ENCODE measurements at regions not wholly inside any gene's neighbourhood (a gene's known extent, or its start where the extent isn't known, plus 50 kb on each side); places are given as distances from the start of the nearest gene placed in this dataset.

DNA sequence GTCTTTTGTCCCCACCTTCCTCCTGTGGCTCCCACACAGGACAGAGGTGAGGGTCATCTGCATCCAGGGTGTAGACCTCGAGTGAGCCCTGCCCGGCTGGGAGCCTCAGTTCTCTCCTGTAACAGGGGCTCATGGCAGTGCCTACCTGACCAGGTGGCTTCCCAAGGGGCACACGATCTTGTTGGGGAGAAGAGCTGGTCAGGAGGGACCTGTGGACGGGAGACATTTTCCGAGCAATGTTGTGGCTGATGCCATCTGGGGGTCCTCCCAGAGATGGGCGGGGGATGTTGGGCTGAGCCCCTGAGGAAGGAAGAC lies 51.9 kb downstream of the CEBPB start:
- DNase-seq, result no peak
- intact Hi-C loops (cut with DNase I), result no loop called here
- ATAC-seq, result no peak

DNA sequence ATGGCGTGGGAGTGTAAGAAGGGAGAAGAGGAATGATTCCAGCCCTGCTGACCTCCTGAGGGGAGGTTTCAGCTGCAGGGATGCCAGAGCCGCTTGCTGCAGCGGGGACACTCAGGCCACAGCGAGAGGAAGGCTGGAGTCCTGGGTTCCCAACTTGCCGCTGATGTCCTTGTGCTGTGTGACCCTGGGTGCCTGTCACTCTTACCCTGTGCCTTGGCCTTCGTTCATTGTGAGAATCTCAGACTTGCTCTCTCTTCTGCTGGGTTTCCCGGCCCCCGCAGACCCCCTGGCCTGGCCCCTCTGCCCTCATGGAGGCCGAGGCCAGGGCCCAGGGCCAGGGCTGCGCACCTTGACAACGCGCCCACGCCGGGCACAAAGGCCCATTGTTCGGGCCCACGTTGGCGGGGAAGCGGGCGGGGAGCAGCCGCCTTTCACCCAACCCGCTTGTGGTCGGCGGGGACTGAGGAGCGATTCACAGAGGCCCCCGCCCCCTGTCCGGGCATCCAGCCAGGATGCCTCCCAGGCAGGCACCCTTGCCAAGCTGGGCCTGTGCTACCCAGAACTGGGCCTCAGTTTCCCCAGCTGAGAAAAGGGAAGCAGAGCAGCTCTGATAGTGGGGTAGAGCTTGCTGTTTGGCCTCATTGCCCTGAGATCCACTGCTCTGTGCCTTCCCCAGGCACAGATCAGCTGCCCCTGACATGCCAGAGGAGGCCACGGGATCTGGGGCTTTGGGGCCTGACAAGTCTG lies 52.4 kb downstream of the CEBPB start:
- peak in 1 of 2 donors; percentile 16 for ATAC-seq
- no peak for DNase-seq
- intact Hi-C loops (cut with DNase I), result no loop called here

DNA sequence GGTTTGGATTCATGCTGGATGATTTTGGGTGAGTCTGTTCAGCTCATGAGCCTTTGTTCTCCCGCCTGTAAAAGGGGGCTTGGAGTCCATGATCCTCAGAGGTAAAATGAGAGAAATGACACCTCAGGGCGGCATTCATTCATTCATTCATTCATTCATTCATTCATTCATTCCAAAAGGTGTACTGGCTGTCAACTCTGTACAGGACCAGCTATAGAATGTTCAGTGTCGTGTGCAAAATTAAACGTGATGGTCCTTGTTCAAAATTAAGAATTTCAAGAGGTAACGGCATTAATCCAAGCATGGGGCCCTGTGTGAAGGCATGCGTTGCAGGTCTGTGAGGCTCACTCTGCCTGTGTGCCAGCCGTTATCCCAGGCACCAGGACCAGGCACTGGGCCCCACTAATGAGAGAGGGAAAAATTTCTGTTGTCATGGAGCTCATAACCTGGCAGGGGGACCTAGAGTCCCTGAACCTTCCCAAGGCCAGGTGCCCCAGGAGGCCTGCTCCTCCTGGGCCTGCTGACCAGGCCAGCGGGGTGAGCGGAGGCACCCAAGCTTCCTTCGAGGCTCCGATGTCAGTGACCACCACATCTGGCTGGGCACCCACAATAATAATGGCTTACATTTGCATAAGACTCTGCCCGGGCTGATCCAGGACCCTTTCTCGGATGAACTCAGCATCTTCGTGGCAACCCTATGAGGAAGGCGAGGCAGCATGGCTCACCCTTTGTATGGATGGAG lies 53.2 kb downstream of the CEBPB start:
- no peak for DNase-seq
- intact Hi-C loops (cut with DNase I), result no loop called here

DNA sequence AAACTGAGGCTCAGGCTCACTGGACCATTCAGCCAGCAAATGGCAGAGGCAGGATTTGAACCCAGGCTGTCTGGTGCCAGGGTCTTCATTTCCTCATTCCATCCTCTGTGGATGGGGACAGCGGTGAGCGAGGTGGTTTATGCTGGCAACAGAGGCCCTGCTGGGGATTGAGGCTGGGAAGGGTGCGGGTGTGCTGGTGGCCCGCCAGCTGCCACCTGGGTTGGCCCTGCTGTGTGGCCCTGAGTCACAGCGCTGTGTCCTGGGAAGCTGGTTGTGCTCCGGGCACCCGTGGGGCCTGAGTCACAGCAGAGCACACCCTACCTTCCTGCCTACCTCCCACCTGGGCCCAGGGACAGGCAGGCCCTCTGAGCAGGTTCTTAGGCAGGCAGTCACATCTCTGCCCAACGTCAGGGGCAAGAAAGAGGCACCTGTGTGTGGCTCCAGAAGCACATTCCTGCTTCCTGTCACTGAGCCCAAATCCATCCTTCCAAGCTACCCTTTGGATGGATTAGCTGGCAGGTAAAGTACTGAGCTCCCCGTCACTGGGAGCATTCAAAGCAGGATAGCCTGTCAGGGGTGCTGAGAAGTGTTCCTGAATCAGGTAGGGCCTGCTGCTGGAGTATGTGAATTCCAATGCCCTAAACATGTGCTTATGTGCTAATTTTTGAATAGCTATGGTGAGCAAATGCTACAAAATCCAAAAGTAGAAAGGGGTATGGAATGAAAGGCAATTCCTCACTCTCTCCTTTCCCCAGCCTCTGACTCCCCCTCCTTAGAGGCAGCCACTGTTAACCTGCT lies 53.9 kb downstream of the CEBPB start:
- intact Hi-C loops (cut with DNase I), result no loop called here

More for the DNA sequence above, 53.2 kb downstream of the CEBPB start:
- no peak for ATAC-seq

DNA sequence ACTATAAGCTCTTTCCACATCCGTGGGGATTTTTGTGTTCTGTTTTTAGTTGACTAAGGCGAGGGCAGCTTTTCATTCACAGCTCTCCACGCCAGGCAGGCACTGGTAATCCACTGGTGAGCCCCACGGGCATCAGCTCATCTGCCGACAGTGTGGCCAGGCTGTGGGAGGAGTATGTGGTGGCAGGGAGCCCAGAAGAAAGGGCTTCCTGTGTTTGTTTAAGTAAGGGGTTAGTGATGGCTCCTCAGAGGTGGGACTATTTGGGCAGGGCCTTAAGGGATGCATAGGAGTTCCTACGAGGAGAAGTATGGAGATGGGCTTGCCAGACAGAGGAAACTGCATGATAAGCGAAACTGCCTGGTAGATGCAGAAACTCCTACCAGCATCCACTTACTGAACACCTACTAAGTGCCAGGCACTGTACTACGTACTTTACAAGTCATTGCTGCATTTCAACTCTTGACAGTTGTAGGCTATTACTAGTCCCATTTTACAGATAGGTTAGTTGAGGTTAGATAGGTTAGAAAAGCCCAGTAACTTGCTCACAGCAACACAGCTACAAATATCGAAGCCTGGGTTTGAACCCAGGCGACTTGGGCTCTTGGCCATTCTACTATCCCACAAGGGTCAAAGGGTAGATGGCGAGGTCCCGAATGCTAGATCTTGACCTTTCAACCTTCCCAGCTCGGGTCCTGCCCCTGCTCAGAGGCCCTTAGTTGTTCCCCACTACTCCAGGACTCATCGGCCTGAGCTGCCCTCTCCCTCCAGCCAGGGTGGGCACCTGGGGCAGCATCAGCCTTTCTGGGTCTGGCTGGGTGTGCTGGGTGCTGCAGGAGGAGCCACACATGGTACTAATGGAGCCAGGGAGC lies 55.1 kb downstream of the CEBPB start:
- ATAC-seq (peak in 1 of 2 donors; percentile 35), DNase-seq (no peak)
- intact Hi-C loops (cut with DNase I), result no loop called here

More for the DNA sequence above, 53.9 kb downstream of the CEBPB start:
- DNase-seq (no peak), ATAC-seq (no peak)

DNA sequence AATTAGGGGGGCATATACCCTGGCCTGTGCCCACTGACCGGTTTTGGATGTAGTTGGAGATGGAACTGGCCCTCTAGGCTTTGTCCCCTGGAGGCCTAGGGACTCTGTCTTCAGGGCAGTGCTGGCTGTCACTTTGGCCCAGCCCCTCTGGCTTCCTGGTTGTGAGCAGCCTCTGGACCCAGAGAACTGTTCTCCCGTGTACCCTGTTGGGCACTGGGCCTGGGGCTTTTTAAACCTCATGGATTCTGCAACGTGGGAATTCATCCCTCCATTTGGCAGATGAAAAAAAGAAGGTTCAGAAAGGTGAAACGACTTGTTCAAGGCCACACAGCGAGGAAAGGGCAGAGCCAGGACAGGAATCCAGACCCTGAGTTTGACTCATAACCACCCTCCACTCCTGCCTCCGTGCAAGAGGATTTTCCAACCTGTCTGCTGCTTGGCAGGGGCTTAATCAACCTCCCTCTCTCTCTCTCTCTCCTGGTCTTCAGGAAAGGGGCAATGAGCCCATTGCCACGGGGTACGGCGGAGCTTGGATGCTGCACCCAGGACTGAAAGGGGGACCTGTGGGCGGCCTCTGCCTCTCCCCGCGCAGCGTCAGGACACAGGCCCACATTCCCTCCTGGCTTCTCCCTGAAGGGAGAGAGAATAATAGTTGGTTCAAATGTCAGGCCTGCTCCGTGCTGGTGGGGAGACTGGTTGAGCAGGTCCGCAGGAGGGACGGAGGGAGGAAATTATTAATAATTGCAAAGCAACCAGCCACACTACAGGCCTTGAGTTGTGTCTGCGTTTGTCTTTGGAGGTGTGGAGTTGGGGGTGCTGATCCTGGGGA lies 56.0 kb downstream of the CEBPB start:
- DNase-seq, result no peak
- ATAC-seq, result no peak
- intact Hi-C loops (cut with DNase I), result no loop called here

DNA sequence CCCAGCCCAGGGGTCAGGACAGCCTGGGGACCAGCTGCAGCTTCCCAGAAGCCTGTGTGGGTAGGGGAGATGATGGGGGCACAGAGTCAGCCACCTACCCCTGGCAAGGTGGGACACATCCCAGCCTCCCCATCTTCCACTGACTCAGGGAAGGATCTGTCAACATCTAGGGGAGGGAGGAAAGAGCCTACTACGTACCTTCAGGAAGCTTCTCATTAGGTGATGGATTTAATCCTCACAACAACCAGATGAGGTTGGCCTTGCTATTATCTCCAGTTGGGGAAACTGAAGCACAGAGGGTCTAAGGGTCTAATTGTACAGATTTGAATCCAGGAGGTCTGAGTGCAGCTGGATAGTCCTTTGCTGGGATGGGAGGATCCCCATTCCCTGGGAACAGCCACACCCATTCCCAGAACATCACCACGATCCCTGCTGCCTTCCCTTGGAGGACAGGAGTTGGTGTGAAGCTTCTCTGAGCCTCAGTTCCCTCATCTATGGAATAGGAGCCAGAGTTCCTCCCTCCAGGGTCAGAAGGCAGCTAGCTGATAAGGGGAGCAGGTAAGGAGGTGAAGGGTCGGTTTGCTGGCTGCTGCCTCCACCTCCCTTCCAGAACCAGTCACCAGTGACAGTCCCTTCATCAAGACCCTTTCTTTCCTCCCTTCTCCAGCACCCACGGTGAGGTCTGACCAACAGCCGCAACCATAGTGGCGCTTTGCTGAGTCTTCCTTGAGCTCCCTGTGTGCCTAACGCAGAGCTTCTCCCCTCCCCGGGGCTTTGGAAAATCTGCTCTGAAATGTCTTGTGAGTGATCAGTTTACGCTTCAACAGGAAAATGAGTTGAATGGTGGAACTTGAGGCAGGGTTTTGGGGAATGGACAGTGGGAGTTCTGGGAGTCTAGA lies 56.8 kb downstream of the CEBPB start:
- ATAC-seq (no peak), DNase-seq (no peak)
- intact Hi-C loops (cut with DNase I), result no loop called here

DNA sequence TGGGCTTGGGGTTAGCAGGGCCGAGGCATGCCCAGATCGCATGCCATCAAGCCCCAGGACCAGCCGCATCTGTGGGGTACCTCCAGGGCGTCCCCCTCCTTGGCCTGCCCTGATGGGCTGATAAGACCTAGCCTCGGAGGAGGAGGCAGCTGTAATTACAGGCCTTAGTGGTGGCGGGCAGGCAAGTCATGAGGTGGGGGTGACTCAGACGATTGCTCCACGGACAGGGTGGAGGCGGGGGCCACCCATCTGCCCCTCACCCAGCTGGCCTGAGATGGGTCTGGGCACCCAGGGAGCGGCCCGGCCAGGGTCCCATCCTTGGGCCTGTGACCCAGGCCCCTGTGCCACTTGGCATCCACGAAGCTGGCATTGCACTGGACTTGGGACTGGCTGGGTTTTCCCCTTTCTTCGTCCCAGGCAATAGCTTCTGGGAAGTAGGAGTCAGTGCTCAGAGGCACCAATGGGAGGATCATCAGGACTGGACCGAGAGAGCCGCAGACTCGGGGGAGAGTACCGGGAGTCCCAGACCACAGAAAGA lies 57.5 kb downstream of the CEBPB start:
- peak; percentile 6 to 86 for ATAC-seq
- no peak for DNase-seq
- intact Hi-C loops (cut with DNase I), result no loop called here

DNA sequence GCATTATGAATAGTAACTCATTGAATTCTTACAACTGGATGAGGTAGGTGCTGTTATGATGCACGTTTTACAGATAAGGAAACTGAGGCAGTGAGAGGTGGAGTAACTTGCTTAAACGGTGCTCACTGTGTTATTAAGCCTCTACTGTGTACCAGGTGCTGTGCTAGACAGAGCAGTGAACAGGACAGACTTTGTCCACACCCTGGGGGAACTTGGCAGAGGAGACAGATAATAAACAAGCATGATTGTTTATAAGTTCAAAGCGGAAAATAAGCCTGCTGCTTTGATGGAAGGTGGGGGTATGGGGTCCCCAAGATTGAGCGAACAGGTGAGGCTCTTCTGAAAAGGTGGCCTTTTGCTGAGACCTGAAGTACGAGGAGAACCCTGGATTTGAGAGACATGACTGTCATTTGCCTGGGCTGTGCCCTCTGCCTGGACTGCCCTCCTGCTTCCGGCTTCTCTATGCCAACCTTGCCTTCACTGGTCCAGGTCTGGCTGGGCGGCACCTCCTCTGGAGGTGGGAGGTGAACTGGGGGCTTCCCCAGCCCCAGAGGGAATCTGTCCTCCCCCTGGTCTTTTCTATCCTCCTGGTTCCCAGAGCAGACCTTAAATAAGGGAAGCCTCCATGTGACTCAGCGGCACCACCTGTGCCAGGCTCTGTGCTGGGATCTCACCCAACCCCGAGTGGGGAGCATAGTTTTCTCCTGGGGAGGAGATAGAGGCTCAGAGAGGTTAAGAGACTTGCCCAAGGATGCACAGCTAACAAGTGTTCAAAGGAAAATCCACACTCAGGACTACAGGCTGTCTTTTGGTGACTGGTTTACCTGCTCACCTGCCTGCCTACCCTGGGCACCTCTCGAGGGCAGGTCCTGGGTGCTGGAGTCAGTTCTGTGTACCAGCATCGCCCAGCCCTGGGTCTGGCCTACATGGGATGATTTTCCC lies 59.1 kb downstream of the CEBPB start:
- intact Hi-C loops (cut with DNase I), result no loop called here
- no peak for DNase-seq
- no peak for ATAC-seq

DNA sequence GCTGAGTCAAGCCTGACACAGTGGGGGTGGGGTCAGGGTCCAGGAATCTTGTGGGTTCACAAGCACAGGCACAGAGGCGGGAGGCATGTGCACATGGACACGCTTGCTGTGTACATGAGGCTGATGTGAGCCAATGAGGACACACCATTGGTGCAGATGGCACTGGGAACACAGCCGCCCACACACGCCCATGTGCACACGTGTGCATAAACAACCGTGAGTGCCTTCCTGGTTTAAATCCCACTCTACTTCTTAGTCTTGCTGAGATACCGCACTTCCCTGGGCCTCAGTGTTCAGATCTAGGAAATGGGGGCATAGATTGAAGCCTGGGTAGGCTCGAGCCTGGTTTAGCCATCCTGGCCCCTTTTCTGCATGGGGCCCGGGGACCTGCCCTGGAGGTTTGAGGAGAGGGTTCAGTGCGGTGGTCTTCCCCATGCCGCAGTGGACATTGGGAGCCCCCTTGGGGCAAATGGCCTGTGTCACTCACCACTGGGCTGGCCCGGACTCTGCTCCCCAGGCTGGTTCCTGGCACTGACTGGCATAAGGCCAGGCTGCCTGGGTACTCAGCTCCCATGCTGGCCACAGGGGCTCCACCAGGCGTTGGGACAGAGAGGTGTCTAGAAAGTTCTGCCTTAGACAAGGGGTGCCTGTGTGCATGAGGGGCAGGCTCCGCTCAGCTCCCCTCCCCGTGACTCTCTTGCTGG lies 60.2 kb downstream of the CEBPB start:
- no peak for DNase-seq
- intact Hi-C loops (cut with DNase I), result no loop called here
- no peak for ATAC-seq

DNA sequence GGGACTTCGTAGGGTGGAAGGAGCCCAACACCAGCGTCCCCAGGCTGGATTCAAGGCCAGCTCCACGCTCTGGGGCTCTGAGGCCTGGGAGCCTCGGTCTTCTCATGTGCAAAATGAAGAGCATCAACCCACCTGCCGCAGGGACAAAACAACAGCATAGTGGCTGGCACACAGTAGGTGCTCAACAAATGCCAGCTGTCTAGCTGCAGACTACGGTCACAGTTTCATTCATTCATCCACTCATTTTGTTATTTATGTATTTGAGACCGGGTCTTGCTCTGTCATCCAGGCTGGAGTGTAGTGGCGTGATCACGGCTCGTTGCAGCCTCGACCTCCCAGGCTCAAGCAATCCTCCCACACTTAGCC lies 60.7 kb downstream of the CEBPB start:
- DNase-seq (no peak), ATAC-seq (no peak)
- intact Hi-C loops (cut with DNase I), result no loop called here

DNA sequence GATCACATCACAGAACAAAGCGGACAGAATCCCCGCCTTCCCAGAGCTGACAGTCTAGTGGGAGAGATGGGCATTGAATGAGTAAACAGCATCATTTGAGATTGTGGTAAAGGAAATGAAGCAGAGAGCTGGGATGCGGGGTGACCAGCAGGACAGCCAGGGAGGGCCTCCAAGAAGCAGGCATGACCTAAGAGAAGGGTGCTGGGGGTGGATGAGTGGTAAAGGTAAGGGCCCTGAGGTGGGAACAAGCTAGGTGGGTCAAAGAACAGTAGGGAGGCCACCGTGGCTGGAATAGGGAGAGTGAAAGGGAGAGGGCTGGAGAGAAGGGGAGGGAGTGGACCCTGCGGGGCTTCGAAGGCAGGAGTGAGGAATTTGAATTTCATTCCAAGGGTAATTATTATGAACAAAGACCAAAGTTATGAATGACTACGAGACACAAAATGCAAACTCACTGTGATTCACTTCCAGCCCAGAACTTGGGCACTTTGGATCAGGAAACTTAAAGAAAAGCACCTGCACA lies 61.4 kb downstream of the CEBPB start:
- DNase-seq, result no peak

DNA sequence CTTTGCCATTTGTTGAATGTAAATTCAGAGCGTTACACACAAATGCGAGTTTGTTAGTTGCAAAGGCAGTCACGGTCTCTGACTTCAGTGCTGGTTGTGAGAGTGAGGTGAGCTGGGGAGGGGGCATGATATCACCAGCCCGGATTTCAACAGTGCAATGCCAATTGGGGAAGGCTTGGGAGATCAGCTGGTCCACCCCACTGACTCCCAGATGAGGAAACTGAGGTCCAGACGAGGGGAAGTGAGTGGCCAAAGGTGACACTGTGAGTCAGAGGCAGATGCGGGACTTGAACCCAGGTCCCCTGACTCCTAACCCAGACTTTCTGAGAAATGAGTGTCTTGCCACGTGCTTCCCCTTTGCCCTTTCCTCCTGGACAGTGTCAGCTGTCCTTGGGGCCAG lies 62.1 kb downstream of the CEBPB start:
- ATAC-seq (no peak), DNase-seq (no peak)
- intact Hi-C loops (cut with DNase I), result no loop called here

More for the DNA sequence above, 61.4 kb downstream of the CEBPB start:
- ATAC-seq, result no peak
- intact Hi-C loops (cut with DNase I), result no loop called here

DNA sequence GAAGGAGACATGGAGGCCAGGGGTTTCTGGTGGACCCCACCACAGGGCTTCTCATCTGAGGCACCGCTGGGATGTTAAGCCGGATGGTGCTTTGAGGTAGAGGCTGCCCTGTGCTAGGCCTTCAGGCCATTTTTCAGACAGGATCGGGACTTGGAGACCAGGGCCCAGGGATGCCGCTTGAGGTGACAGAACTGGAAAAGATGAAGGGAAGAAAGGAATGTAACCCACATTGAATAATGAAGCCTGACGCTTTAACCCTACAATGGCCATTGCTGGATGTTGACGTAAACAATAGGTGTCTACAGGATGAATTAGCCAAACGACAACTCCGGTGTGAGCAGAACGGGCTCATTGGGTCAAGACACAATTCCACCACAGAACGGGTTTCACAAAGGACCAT lies 62.5 kb downstream of the CEBPB start:
- intact Hi-C loops (cut with DNase I), result no loop called here
- ATAC-seq (no peak), DNase-seq (no peak)

DNA sequence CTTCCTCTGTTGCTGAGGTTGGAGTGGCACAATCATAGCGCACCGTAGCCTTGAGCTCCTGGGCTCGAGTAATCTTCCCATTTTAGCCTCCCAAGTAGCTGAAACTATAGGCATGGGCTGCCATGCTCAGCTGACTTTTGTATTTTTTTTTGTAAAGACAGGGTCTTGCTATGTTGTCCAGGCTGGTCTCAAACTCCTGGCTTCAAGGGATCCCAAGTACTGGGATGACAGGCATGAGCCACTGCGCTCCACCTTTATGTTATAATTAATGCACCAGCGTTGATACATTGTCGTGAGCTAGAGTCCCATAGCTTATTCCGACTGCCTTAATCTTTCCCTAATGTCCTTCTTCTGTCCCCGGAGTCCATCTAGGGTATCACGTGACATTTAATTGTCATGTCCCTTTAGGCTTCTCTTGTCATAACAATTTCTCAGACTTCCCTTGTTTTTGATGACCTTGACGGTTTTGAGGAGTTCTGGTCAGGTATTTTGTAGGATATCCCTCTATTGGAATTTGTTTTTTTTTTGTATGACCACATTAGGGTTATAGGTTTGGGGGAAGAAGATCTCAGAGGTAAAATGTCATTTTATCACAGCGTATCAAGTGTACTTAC lies 63.9 kb downstream of the CEBPB start:
- ATAC-seq, result no peak
- no peak for DNase-seq
- intact Hi-C loops (cut with DNase I), result no loop called here

Measured in left cardiac atrium (tissue), 4 donors.